ACC112 (cell line): ENCODE measurements at regions not wholly inside any gene's neighbourhood (a gene's known extent, or its start where the extent isn't known, plus 50 kb on each side); places are given as distances from the start of the nearest gene placed in this dataset.

Source experiments
- H2AFZ ChIP-seq: fragments of 200-600 bp; sonication (generic); one replicate; pipeline ENCODE4 v1.6.0; 2017; ENCODE audit warnings: antibody characterized with exemption, low read length; ENCODE audit not compliant: unreplicated experiment
- H3K27ac ChIP-seq: fragments of 200-600 bp; sonication (generic); 2 replicates; pipeline ENCODE4 v1.5.1; 2014; ENCODE audit warnings: low read depth, mild to moderate bottlenecking, antibody characterized with exemption, low read length, moderate library complexity
- H3K27me3 ChIP-seq: fragments of 200-600 bp; sonication (generic); 2 replicates; pipeline ENCODE4 v1.6.1; 2014; ENCODE audit warnings: mild to moderate bottlenecking, antibody characterized with exemption, low read length, moderate library complexity, mixed read lengths; ENCODE audit not compliant: insufficient read depth
- H3K36me3 ChIP-seq: fragments of 200-600 bp; sonication (generic); 2 replicates; pipeline ENCODE4 v1.6.1; 2016; ENCODE audit warnings: mild to moderate bottlenecking, antibody characterized with exemption, low read length, moderate library complexity, mixed read lengths; ENCODE audit not compliant: insufficient read depth
- H3K4me1 ChIP-seq: fragments of 200-600 bp; sonication (generic); one replicate; pipeline ENCODE4 v1.6.1; 2016; ENCODE audit warnings: low read length, mixed read lengths; ENCODE audit not compliant: insufficient read depth, unreplicated experiment, control insufficient read depth
- H3K4me3 ChIP-seq: fragments of 200-600 bp; sonication (generic); 2 replicates; pipeline ENCODE4 v1.5.1; 2014; ENCODE audit warnings: mild to moderate bottlenecking, low read depth, low read length
- H3K79me2 ChIP-seq: fragments of 200-600 bp; sonication (generic); one replicate; pipeline ENCODE4 v1.6.0; 2016; ENCODE audit warnings: low read length; ENCODE audit not compliant: control insufficient read depth, unreplicated experiment, insufficient read depth

DNA sequence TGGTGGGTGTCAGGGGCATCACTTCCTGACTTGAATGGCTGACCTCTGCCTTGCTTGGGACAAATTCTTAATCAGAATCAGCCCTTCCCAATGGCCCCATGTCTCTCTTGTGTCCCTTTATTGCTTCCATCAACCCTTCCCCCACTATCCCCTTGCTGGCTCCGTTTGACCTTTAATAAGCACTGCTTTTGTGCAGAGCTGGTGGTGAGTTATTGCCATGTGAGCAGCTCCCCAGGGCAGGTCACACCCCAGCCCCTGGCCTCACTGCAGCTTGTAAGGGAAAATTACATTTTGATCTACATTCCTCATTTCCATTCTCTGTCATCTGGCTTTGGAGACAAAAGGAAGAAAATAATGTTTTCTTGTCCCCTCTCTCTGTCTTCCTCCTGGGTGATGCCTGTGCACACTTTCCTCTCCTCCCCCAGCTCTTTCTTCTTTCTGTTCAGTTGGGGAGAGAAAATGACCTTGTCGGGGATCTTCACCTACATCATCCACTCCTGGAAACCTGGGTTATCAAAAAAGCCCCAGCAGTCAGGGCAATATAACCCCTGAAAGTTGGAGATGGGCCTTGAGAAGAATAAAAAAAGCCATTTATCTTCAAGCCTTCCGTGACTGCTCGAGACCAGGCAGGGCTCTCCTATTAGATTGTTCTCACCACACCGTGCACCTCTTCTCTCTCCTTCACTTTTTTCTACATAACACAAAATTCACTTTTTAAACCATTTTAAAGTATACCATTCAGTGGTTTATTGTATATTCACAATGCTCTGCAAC, 100.4 kb upstream of the SRRM4 start:
- Histone ChIP-seq H3K27ac (no peak overlapping the region), H3K4me3 (no peak overlapping the region), H2AFZ (no peak overlapping the region), H3K27me3 (no peaks in the 10 kb centered on the region), H3K4me1 (no peaks in the 10 kb centered on the region), H3K36me3 (no peaks in the 10 kb centered on the region), H3K79me2 (no peaks in the 10 kb centered on the region)

DNA sequence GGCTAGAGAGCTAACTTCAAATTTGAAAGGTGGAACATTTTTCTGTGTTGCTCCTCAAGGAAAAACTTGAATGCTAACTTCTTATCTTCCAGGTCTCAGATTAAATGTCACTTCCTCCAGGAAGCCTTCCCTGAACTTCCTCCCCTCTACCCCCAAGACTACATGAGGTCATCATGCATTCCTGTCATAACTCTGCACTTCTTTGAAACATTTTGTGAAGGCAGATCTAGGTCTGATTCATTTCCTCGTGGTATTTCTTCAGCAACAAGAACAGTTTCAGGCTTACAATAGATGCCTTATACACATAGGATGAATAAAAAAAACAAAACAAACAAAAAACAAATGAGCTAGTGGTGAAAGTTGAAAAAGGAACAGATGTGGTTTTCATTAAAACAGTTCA, 97.1 kb upstream of the SRRM4 start:
- Histone ChIP-seq H3K27me3 (no peaks in the 10 kb centered on the region), H3K4me1 (no peaks in the 10 kb centered on the region), H3K27ac (no peak overlapping the region), H2AFZ (no peak overlapping the region), H3K36me3 (no peaks in the 10 kb centered on the region), H3K79me2 (no peaks in the 10 kb centered on the region), H3K4me3 (no peak overlapping the region)

DNA sequence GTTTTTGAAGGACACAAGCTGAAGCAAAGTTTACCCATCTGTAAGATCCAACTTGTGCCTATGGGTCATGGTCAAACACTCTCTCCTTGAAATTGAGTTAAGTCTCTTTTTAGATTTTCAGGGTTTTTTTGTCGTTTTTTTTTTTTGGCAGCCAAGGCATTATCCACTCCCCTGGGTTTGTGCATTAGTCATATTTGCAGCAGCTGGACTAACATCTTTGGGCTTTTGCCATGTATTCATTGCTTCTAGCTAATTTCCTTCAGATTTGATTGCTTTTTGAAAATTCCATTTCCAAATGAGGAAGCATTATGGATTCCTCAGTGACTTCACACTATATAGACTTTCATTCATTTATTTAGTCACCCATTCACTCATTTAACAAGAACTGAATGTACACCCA, 80.3 kb upstream of the SRRM4 start:
- Histone ChIP-seq H3K27me3 (no peaks in the 10 kb centered on the region), H3K4me3 (no peak overlapping the region), H2AFZ (no peak overlapping the region), H3K36me3 (no peaks in the 10 kb centered on the region), H3K79me2 (no peaks in the 10 kb centered on the region), H3K27ac (no peak overlapping the region), H3K4me1 (no peaks in the 10 kb centered on the region)

DNA sequence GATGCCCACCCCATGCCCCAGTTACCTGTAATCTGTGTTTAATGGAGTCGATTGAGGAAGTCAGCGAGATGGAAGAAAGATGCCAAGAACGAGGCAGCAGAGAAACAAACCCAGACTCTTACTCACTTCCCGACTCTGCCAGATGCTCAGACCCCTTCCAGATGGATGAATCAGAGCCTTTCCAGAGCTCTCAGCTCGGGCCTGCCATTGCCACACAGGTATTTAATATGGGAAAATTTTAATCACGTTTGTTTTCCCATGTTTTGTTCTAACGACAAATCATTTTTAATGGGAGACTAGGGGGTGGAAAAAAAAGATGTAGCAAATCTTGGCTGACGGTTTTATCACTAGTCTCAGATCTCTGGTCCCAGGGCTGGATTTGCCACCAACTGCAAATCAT, 72.5 kb upstream of the SRRM4 start:
- H3K27me3 ChIP-seq: no peaks in the 10 kb centered on the region
- no peaks in the 10 kb centered on the region for H3K4me1 ChIP-seq
- no peak overlapping the region for H2AFZ ChIP-seq
- no peaks in the 10 kb centered on the region for H3K79me2 ChIP-seq
- H3K4me3 ChIP-seq: no peak overlapping the region
- H3K27ac ChIP-seq: no peak overlapping the region
- no peaks in the 10 kb centered on the region for H3K36me3 ChIP-seq

DNA sequence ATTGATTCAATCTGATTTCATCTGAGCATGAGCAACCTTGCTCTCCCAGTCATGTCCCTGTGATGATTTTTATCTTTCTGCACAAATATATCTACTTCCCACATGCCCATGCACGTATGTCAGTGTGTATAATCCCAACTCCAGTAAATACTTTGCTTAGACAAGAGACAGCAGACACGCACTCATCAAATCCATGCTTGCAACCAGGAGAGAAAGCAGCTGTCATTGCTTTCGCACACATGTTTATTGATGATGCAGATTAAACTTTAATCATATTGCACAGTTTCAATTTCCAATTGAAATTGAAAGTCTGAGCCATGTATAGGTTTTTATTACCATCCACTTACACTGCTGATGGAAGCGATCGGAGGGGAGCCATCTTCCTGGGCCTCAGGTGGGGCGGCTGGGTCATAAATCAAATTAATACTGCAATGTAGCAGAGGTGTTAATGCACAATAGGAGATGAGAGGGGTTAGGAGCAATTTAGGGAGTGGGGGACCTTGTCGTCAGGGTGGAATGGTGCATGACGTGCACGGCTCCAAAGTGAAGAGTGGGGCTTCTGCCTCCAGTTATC, 68.6 kb upstream of the SRRM4 start:
- Histone ChIP-seq H3K79me2 (no peaks in the 10 kb centered on the region), H3K36me3 (no peaks in the 10 kb centered on the region), H3K27me3 (no peaks in the 10 kb centered on the region), H3K4me3 (no peak overlapping the region), H3K27ac (no peak overlapping the region), H3K4me1 (no peaks in the 10 kb centered on the region), H2AFZ (no peak overlapping the region)

DNA sequence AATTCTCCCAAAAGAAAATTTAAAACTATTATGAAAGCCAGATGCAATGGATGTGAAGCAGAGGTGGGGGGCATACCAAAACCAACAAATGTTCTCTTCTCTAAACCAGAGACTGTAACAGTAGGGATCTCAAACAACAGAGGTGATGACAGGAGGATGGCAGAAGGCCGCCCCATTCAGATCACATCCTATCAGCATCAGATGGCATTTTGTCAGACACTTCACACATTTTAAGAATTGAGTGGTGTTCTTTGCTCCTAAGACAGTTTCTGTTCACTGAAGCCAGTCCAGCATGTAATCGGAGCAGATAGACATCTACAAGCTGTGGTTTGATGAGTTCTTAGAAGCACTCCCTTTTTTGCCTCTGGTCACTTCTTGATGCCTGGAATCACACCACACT, 59.6 kb upstream of the SRRM4 start:
- H3K27me3 ChIP-seq: no peaks in the 10 kb centered on the region
- H2AFZ ChIP-seq: no peak overlapping the region
- no peaks in the 10 kb centered on the region for H3K36me3 ChIP-seq
- no peaks in the 10 kb centered on the region for H3K79me2 ChIP-seq
- H3K4me1 ChIP-seq: no peaks in the 10 kb centered on the region
- no peak overlapping the region for H3K27ac ChIP-seq
- no peak overlapping the region for H3K4me3 ChIP-seq

DNA sequence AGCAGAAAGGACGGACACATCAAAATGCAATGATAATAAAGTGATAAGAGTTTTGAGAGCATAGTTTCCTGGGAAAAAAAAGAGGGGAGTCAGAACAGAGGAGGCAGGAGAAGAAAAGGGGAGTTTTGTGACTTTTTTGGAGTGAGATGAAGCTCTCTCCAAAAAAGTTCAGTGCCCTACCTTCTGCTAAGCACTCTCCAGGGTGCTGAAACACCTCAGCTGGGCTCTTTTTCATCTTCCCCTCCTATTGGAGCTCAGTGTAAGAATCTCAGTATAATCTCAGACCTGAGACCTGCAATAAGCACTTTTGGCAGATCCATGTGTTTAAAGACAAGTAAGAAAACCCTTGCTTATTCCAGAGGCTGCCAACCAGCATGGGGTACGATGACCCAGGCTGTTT, 58.9 kb upstream of the SRRM4 start:
- Histone ChIP-seq H3K79me2 (no peaks in the 10 kb centered on the region), H3K27me3 (no peaks in the 10 kb centered on the region), H3K36me3 (no peaks in the 10 kb centered on the region), H3K4me3 (no peak overlapping the region), H3K4me1 (no peaks in the 10 kb centered on the region), H3K27ac (no peak overlapping the region), H2AFZ (no peak overlapping the region)

DNA sequence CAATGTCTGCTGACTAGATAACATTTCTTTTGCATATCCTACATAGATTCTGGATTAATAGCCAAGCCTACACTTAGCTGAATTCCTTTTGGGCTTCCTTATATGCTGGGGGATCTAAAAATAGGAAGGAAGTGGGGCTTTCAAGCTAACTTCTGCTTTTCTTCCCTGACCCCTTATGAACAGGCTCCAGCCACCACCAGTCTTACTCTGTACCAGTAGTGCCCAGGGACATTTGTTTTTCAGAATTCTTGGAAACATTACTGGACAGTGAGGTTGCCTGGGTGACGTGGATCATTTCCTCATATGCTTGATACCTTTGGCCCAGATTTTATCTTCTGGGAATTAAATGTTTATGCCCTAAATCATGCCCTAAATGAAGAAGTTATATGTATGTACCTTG, 55.9 kb upstream of the SRRM4 start:
- H3K27ac ChIP-seq: no peak overlapping the region

DNA sequence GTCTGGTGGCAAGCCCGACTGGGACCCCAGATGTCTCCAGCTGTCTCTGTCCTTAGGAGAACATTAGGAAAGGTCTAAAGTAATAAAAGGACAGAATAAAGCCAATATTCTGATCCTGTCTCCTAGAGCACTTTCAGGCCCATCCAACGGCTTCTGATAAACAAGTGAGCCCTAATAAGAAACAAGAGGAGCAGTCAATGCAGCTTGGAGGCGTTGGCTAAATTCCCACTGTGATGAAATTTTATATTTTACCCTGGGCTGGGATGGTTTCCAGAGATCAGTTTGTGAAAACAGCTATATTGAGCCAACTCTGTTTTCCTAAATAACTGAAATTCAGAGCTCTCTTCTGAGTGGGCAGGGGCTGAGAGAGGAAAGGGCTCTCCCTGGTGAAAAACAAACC, 55.5 kb upstream of the SRRM4 start:
- Histone ChIP-seq H3K36me3 (no peaks in the 10 kb centered on the region), H3K4me3 (no peak overlapping the region), H3K4me1 (no peaks in the 10 kb centered on the region), H3K27ac (no peak overlapping the region), H2AFZ (no peak overlapping the region), H3K27me3 (no peaks in the 10 kb centered on the region), H3K79me2 (no peaks in the 10 kb centered on the region)

More for the DNA sequence above, 55.9 kb upstream of the SRRM4 start:
- Histone ChIP-seq H3K79me2 (no peaks in the 10 kb centered on the region), H3K4me1 (no peaks in the 10 kb centered on the region), H2AFZ (no peak overlapping the region), H3K27me3 (no peaks in the 10 kb centered on the region), H3K36me3 (no peaks in the 10 kb centered on the region), H3K4me3 (no peak overlapping the region)
